GM23248 (cell line): ENCODE measurements at regions not wholly inside any gene's neighbourhood (a gene's known extent, or its start where the extent isn't known, plus 50 kb on each side); places are given as distances from the start of the nearest gene placed in this dataset.

Experiments
- DNase-seq: peaks from one replicate; pipeline ENCODE4 v3.0.0-alpha.2; 2015
- H2AFZ ChIP-seq: fragments of 200-600 bp; sonication (generic); 2 replicates; pipeline ENCODE4 v1.6.1; 2016; ENCODE audit warnings: antibody characterized with exemption
- H3F3A ChIP-seq: fragments of 200-600 bp; sonication (generic); 2 replicates; pipeline ENCODE4 v1.6.1; 2016; ENCODE audit warnings: mild to moderate bottlenecking, antibody characterized with exemption, mixed run types; ENCODE audit not compliant: insufficient read depth
- H3K27ac ChIP-seq: fragments of 200-600 bp; sonication (generic); 2 replicates; pipeline ENCODE4 v1.5.1; 2016; ENCODE audit warnings: mild to moderate bottlenecking
- H3K27me3 ChIP-seq: fragments of 200-600 bp; sonication (generic); replicated peaks from 2 replicates; pipeline ENCODE4 v1.6.1; 2016; ENCODE audit warnings: mild to moderate bottlenecking; ENCODE audit not compliant: insufficient read depth
- H3K36me3 ChIP-seq: fragments of 200-600 bp; sonication (generic); 2 replicates; pipeline ENCODE4 v1.6.1; 2016; ENCODE audit warnings: low read depth, mild to moderate bottlenecking
- H3K4me1 ChIP-seq: fragments of 200-600 bp; sonication (generic); 2 replicates; pipeline ENCODE4 v1.6.1; 2016; ENCODE audit warnings: mild to moderate bottlenecking; ENCODE audit not compliant: insufficient read depth
- H3K4me2 ChIP-seq: fragments of 200-600 bp; sonication (generic); one replicate; pipeline ENCODE4 v1.6.1; 2016; ENCODE audit warnings: mild to moderate bottlenecking; ENCODE audit not compliant: unreplicated experiment
- H3K4me3 ChIP-seq: fragments of 200-600 bp; sonication (generic); 2 replicates; pipeline ENCODE4 v1.5.1; 2016; ENCODE audit warnings: mild to moderate bottlenecking
- H3K79me2 ChIP-seq: fragments of 200-600 bp; sonication (generic); 2 replicates; pipeline ENCODE4 v1.6.1; 2016; ENCODE audit warnings: mild to moderate bottlenecking; ENCODE audit not compliant: insufficient read depth
- H3K9ac ChIP-seq: fragments of 200-600 bp; sonication (generic); 2 replicates; pipeline ENCODE4 v1.6.1; 2016; ENCODE audit warnings: mild to moderate bottlenecking
- H3K9me2 ChIP-seq: fragments of 200-600 bp; sonication (generic); 2 replicates; pipeline ENCODE4 v1.6.1; 2016; ENCODE audit warnings: mixed run types, mild to moderate bottlenecking, moderate library complexity; ENCODE audit not compliant: insufficient read depth
- H3K9me3 ChIP-seq: fragments of 200-600 bp; sonication (generic); one replicate; pipeline ENCODE4 v1.6.1; 2017; ENCODE audit warnings: low read depth
- H4K20me1 ChIP-seq: fragments of 200-600 bp; sonication (generic); 2 replicates; pipeline ENCODE4 v1.6.0; 2016; ENCODE audit not compliant: insufficient read depth
- EZH2 ChIP-seq: fragments of 200-600 bp; sonication (generic); IDR thresholded peaks from 2 replicates; pipeline ENCODE4 v1.6.1; 2018; ENCODE audit warnings: antibody characterized with exemption, mild to moderate bottlenecking; ENCODE audit not compliant: insufficient read depth, poor library complexity, severe bottlenecking
- EZH2phosphoT487 ChIP-seq: fragments of 200-600 bp; sonication (generic); IDR thresholded peaks from 2 replicates; pipeline ENCODE4 v1.6.1; 2018; ENCODE audit warnings: antibody characterized with exemption, moderate library complexity, mild to moderate bottlenecking, low read depth; ENCODE audit not compliant: insufficient read depth
- WGBS, 2 experiments: methylation state at CpG; one replicate each; pipeline ENCODE4 v1.1.6; 2015 to 2017; ENCODE audit warnings: low lambda C conversion rate in 2 of 2, low coverage in 1 of 2; ENCODE audit errors: missing lambda C conversion rate in 2 of 2; 5-methylcytosine and 5-hydroxymethylcytosine counted together
- in situ Hi-C: fragments of 300-500 bp; cut with MboI; formaldehyde crosslinking; loops from 2 replicates; pipeline ENCODE4 v1.15.0; 2020

- Histone ChIP-seq H3K4me3 (no peak overlapping the region), H3K9me2 (no peaks in the 10 kb centered on the region), H3K79me2 (no peaks in the 10 kb centered on the region), H3F3A (no peaks in the 10 kb centered on the region), H4K20me1 (no peaks in the 10 kb centered on the region), H3K36me3 (no peaks in the 10 kb centered on the region), H3K4me1 (no peaks in the 10 kb centered on the region), H3K9me3 (no peaks in the 10 kb centered on the region), H2AFZ (no peak overlapping the region), H3K27ac (no peak overlapping the region), H3K27me3 (no peaks in the 10 kb centered on the region), H3K9ac (no peak overlapping the region), H3K4me2 (no peak overlapping the region)
- DNase-seq: no peak
- no peak for TF ChIP-seq EZH2phosphoT487
- no peak for TF ChIP-seq EZH2
- in situ Hi-C loops: no loop called here
- 33 to 36% methylated on average over 5 of the region's 5 CpGs for whole genome bisulfite sequencing, 2 experiments
Measured at GRCh38 chr6:102631921-102632320, 1238.4 kb downstream of the GRIK2 start.

- H3F3A ChIP-seq: no peaks in the 10 kb centered on the region
- in situ Hi-C loops: no loop called here
Measured at GRCh38 chr6:102623201-102623600, 1229.7 kb downstream of the GRIK2 start.

GRCh38 chr6:102619585-102619984 is 1226.1 kb downstream of the GRIK2 start:
- Histone ChIP-seq H3K4me3 (no peak overlapping the region), H3K4me2 (no peak overlapping the region), H2AFZ (no peak overlapping the region), H3K79me2 (no peaks in the 10 kb centered on the region), H4K20me1 (no peaks in the 10 kb centered on the region), H3K27me3 (no peaks in the 10 kb centered on the region), H3K27ac (no peak overlapping the region), H3F3A (no peaks in the 10 kb centered on the region), H3K9ac (no peak overlapping the region), H3K9me2 (no peaks in the 10 kb centered on the region), H3K4me1 (no peaks in the 10 kb centered on the region), H3K36me3 (no peaks in the 10 kb centered on the region), H3K9me3 (no peaks in the 10 kb centered on the region)
- TF ChIP-seq EZH2phosphoT487 (no peak), EZH2 (no peak)
- WGBS, 2 experiments: 0 to 3% methylated on average over 2 of the region's 2 CpGs
- DNase-seq: peak; percentile 33
- in situ Hi-C loops: no loop called here

More at GRCh38 chr6:102623201-102623600, 1229.7 kb downstream of the GRIK2 start:
- Histone ChIP-seq H2AFZ (no peak overlapping the region), H3K4me1 (no peaks in the 10 kb centered on the region), H3K4me2 (no peak overlapping the region), H3K9me3 (no peaks in the 10 kb centered on the region), H3K9ac (no peak overlapping the region), H3K36me3 (no peaks in the 10 kb centered on the region), H3K27me3 (no peaks in the 10 kb centered on the region), H3K9me2 (no peaks in the 10 kb centered on the region), H4K20me1 (no peaks in the 10 kb centered on the region), H3K27ac (no peak overlapping the region), H3K79me2 (no peaks in the 10 kb centered on the region), H3K4me3 (no peak overlapping the region)
- no peak for TF ChIP-seq EZH2phosphoT487
- no peak for TF ChIP-seq EZH2
- DNase-seq: no peak

GRCh38 chr6:102582569-102582968 is 1189.1 kb downstream of the GRIK2 start:
- Histone ChIP-seq H3K27ac (no peak overlapping the region), H3K9ac (no peak overlapping the region), H3K36me3 (no peaks in the 10 kb centered on the region), H3K27me3 (no peaks in the 10 kb centered on the region), H4K20me1 (no peaks in the 10 kb centered on the region), H3K4me2 (no peak overlapping the region), H3F3A (no peaks in the 10 kb centered on the region), H3K4me3 (no peak overlapping the region), H2AFZ (no peak overlapping the region), H3K9me2 (no peaks in the 10 kb centered on the region), H3K9me3 (no peaks in the 10 kb centered on the region), H3K79me2 (no peaks in the 10 kb centered on the region), H3K4me1 (no peaks in the 10 kb centered on the region)
- 56 to 68% methylated on average over 5 of the region's 5 CpGs for WGBS, 2 experiments
- TF ChIP-seq EZH2phosphoT487 (no peak), EZH2 (no peak)
- DNase-seq: no peak
- in situ Hi-C loops: no loop called here

GRCh38 chr6:102581378-102582124 is 1188.0 kb downstream of the GRIK2 start:
- Histone ChIP-seq H3K9ac (no peak overlapping the region), H3K4me2 (no peak overlapping the region), H3F3A (no peaks in the 10 kb centered on the region), H3K79me2 (no peaks in the 10 kb centered on the region), H3K4me1 (no peaks in the 10 kb centered on the region), H3K4me3 (no peak overlapping the region), H3K27ac (no peak overlapping the region), H2AFZ (no peak overlapping the region), H3K36me3 (no peaks in the 10 kb centered on the region), H3K9me3 (no peaks in the 10 kb centered on the region), H4K20me1 (no peaks in the 10 kb centered on the region), H3K9me2 (no peaks in the 10 kb centered on the region), H3K27me3 (no peaks in the 10 kb centered on the region)
- no peak for TF ChIP-seq EZH2phosphoT487
- TF ChIP-seq EZH2: no peak
- WGBS, 2 experiments: 37 to 54% methylated on average over 11 of the region's 11 CpGs
- DNase-seq: no peak
- in situ Hi-C loops: no loop called here
